ENCODE measurements at regions not wholly inside any gene's neighbourhood (a gene's known extent, or its start where the extent isn't known, plus 50 kb on each side); places are given as distances from the start of the nearest gene placed in this dataset.
A peak's percentile ranks its signal among the peaks of the same experiment; 100 is the strongest.

GRCh38 chr13:85671336-85671735 is 127.9 kb downstream of the SLITRK6 start:
- DNase-seq (ENCODE audit: low spot score) = no peak
- no peak overlapping the region for H3K27ac ChIP-seq
- no peaks in the 10 kb centered on the region for H3K36me3 ChIP-seq (replicated peaks; ENCODE audit: insufficient read depth, low read depth)
- H3K4me3 ChIP-seq = no peak overlapping the region
- no peaks in the 10 kb centered on the region for H3K9me2 ChIP-seq (replicated peaks; ENCODE audit: insufficient read depth)
- H3K79me2 ChIP-seq = no peaks in the 10 kb centered on the region
- no peaks in the 10 kb centered on the region for H3K9me3 ChIP-seq (ENCODE audit: low read depth)
- H3K27me3 ChIP-seq = no peaks in the 10 kb centered on the region
- WGBS (ENCODE audit: low lambda C conversion rate, missing lambda C conversion rate) = 92% methylated on average over 3 of the region's 3 CpGs
- no peaks in the 10 kb centered on the region for H3K4me1 ChIP-seq (ENCODE audit: insufficient read depth)
- TF ChIP-seq CTCF (IDR thresholded peaks at IDR 0.05; ENCODE audit: poor library complexity) = no peak
- no peak for TF ChIP-seq EZH2phosphoT487 (IDR thresholded peaks at IDR 0.05; ENCODE audit: low read depth, severe bottlenecking, unreplicated experiment)
- TF ChIP-seq EZH2 (IDR thresholded peaks at IDR 0.05; ENCODE audit: borderline replicate concordance) = no peak
- no peak overlapping the region for H3K4me2 ChIP-seq
- no peaks in the 10 kb centered on the region for H4K20me1 ChIP-seq (ENCODE audit: insufficient read depth, poor library complexity, severe bottlenecking)
- no peak overlapping the region for H2AFZ ChIP-seq

GRCh38 chr13:85666356-85666755 is 132.9 kb downstream of the SLITRK6 start:
- H3K9me2 ChIP-seq (replicated peaks; ENCODE audit: insufficient read depth) = no peaks in the 10 kb centered on the region
- H3K36me3 ChIP-seq (replicated peaks; ENCODE audit: insufficient read depth, low read depth) = no peaks in the 10 kb centered on the region
- no peak for DNase-seq (ENCODE audit: low spot score)
- no peak overlapping the region for H3K4me2 ChIP-seq
- no peaks in the 10 kb centered on the region for H4K20me1 ChIP-seq (ENCODE audit: insufficient read depth, poor library complexity, severe bottlenecking)
- no peaks in the 10 kb centered on the region for H3K79me2 ChIP-seq
- no peaks in the 10 kb centered on the region for H3K27me3 ChIP-seq
- no peak overlapping the region for H3K27ac ChIP-seq
- no peaks in the 10 kb centered on the region for H3K4me1 ChIP-seq (ENCODE audit: insufficient read depth)
- H3K4me3 ChIP-seq = no peak overlapping the region
- WGBS (ENCODE audit: low lambda C conversion rate, missing lambda C conversion rate) = 25% methylated on average over 3 of the region's 3 CpGs
- no peaks in the 10 kb centered on the region for H3K9me3 ChIP-seq (ENCODE audit: low read depth)
- no peak overlapping the region for H2AFZ ChIP-seq
- TF ChIP-seq EZH2 (IDR thresholded peaks at IDR 0.05; ENCODE audit: borderline replicate concordance) = no peak
- TF ChIP-seq CTCF (IDR thresholded peaks at IDR 0.05; ENCODE audit: poor library complexity) = no peak
- TF ChIP-seq EZH2phosphoT487 (IDR thresholded peaks at IDR 0.05; ENCODE audit: low read depth, severe bottlenecking, unreplicated experiment) = no peak

- Histone ChIP-seq H3K4me2 (no peak overlapping the region), H2AFZ (no peak overlapping the region), H3K4me1 (ENCODE audit: insufficient read depth) (no peaks in the 10 kb centered on the region), H3K9me3 (ENCODE audit: low read depth) (no peaks in the 10 kb centered on the region), H3K27me3 (no peaks in the 10 kb centered on the region), H3K4me3 (no peak overlapping the region), H4K20me1 (ENCODE audit: insufficient read depth, poor library complexity, severe bottlenecking) (no peaks in the 10 kb centered on the region), H3K79me2 (no peaks in the 10 kb centered on the region), H3K27ac (no peak overlapping the region), H3K9me2 (replicated peaks; ENCODE audit: insufficient read depth) (no peaks in the 10 kb centered on the region), H3K36me3 (replicated peaks; ENCODE audit: insufficient read depth, low read depth) (no peaks in the 10 kb centered on the region)
- 77% methylated on average over 4 of the region's 4 CpGs for WGBS (ENCODE audit: low lambda C conversion rate, missing lambda C conversion rate)
- TF ChIP-seq EZH2phosphoT487 (IDR thresholded peaks at IDR 0.05; ENCODE audit: low read depth, severe bottlenecking, unreplicated experiment) (no peak), EZH2 (IDR thresholded peaks at IDR 0.05; ENCODE audit: borderline replicate concordance) (no peak), CTCF (IDR thresholded peaks at IDR 0.05; ENCODE audit: poor library complexity) (no peak)
- DNase-seq (ENCODE audit: low spot score) = peak; percentile 8
These were observed 133.9 kb downstream of the SLITRK6 start for GRCh38 chr13:85665286-85665685.

GRCh38 chr13:85663856-85664255 is 135.4 kb downstream of the SLITRK6 start:
- H2AFZ ChIP-seq = no peak overlapping the region
- H3K36me3 ChIP-seq (replicated peaks; ENCODE audit: insufficient read depth, low read depth) = no peaks in the 10 kb centered on the region
- H3K4me2 ChIP-seq = no peak overlapping the region
- no peaks in the 10 kb centered on the region for H3K4me1 ChIP-seq (ENCODE audit: insufficient read depth)
- no peaks in the 10 kb centered on the region for H3K9me3 ChIP-seq (ENCODE audit: low read depth)
- TF ChIP-seq CTCF (IDR thresholded peaks at IDR 0.05; ENCODE audit: poor library complexity) = no peak
- H3K4me3 ChIP-seq = no peak overlapping the region
- no peaks in the 10 kb centered on the region for H3K79me2 ChIP-seq
- H3K27me3 ChIP-seq = no peaks in the 10 kb centered on the region
- no peak for DNase-seq (ENCODE audit: low spot score)
- H4K20me1 ChIP-seq (ENCODE audit: insufficient read depth, poor library complexity, severe bottlenecking) = no peaks in the 10 kb centered on the region
- H3K27ac ChIP-seq = no peak overlapping the region
- whole genome bisulfite sequencing (ENCODE audit: low lambda C conversion rate, missing lambda C conversion rate) = 70% methylated on average over 1 of the region's 1 CpG
- H3K9me2 ChIP-seq (replicated peaks; ENCODE audit: insufficient read depth) = no peaks in the 10 kb centered on the region
